H9 (cell line): ENCODE measurements at regions not wholly inside any gene's neighbourhood (a gene's known extent, or its start where the extent isn't known, plus 50 kb on each side); places are given as distances from the start of the nearest gene placed in this dataset.

Source experiments
- DNase-seq: peaks from one replicate; pipeline ENCODE4 v3.0.0-alpha.2; 2017
- H2AFZ ChIP-seq: one replicate; pipeline ENCODE4 v1.6.1; 2013; ENCODE audit warnings: mild to moderate bottlenecking, low read length, control low read depth, moderate library complexity
- H2AK5ac ChIP-seq: 2 replicates; pipeline ENCODE4 v1.6.1; 2013; ENCODE audit warnings: low read length, control low read depth, mixed read lengths; ENCODE audit not compliant: insufficient read length
- H2BK120ac ChIP-seq: one replicate; pipeline ENCODE4 v1.6.1; 2013; ENCODE audit warnings: low read depth, mild to moderate bottlenecking, low read length, control low read depth, inconsistent platforms; ENCODE audit not compliant: poor library complexity, severe bottlenecking
- H2BK12ac ChIP-seq: 2 replicates; pipeline ENCODE4 v1.6.1; 2013; ENCODE audit warnings: low read length, control low read depth, mixed read lengths, low read depth; ENCODE audit not compliant: insufficient read length
- H2BK15ac ChIP-seq: 2 replicates; pipeline ENCODE4 v1.6.1; 2013; ENCODE audit warnings: low read depth, low read length, control low read depth
- H2BK20ac ChIP-seq: one replicate; pipeline ENCODE4 v1.6.1; 2013; ENCODE audit warnings: low read depth, mild to moderate bottlenecking, low read length, control low read depth, inconsistent platforms; ENCODE audit not compliant: poor library complexity, severe bottlenecking
- H2BK5ac ChIP-seq: 2 replicates; pipeline ENCODE4 v1.6.1; 2013; ENCODE audit warnings: low read length, control low read depth, mixed read lengths; ENCODE audit not compliant: insufficient read length
- H3K14ac ChIP-seq: 2 replicates; pipeline ENCODE4 v1.6.1; 2013; ENCODE audit warnings: low read length, control low read depth; ENCODE audit not compliant: insufficient read depth
- H3K18ac ChIP-seq: 2 replicates; pipeline ENCODE4 v1.6.1; 2013; ENCODE audit warnings: low read depth, mild to moderate bottlenecking, mixed read lengths, low read length, control low read depth; ENCODE audit not compliant: insufficient read length
- H3K23ac ChIP-seq: 2 replicates; pipeline ENCODE4 v1.6.1; 2013; ENCODE audit warnings: low read length, control low read depth, mixed read lengths, low read depth; ENCODE audit not compliant: insufficient read length
- H3K23me2 ChIP-seq: 2 replicates; pipeline ENCODE4 v1.6.1; 2013; ENCODE audit warnings: low read depth, mild to moderate bottlenecking, mixed read lengths, low read length, control low read depth; ENCODE audit not compliant: insufficient read length, poor library complexity, severe bottlenecking
- H3K27ac ChIP-seq: 2 replicates; pipeline ENCODE4 v1.5.1; 2013; ENCODE audit warnings: low read length, control low read depth, mixed read lengths, low read depth; ENCODE audit not compliant: insufficient read length
- H3K27me3 ChIP-seq: 2 replicates; pipeline ENCODE4 v1.6.1; 2013; ENCODE audit warnings: low read length, control low read depth, inconsistent platforms; ENCODE audit not compliant: insufficient read depth
- H3K4ac ChIP-seq: 2 replicates; pipeline ENCODE4 v1.6.1; 2013; ENCODE audit warnings: low read depth, mild to moderate bottlenecking, control low read depth, inconsistent platforms, low read length, moderate library complexity
- H3K4me1 ChIP-seq: 2 replicates; pipeline ENCODE4 v1.6.1; 2013; ENCODE audit warnings: low read length, control low read depth, inconsistent platforms; ENCODE audit not compliant: insufficient read depth
- H3K4me2 ChIP-seq: 2 replicates; pipeline ENCODE4 v1.6.1; 2013; ENCODE audit warnings: low read length, control low read depth, mixed read lengths; ENCODE audit not compliant: insufficient read length, insufficient read depth
- H3K56ac ChIP-seq: 2 replicates; pipeline ENCODE4 v1.6.1; 2013; ENCODE audit warnings: low read depth, mild to moderate bottlenecking, mixed read lengths, low read length, control low read depth; ENCODE audit not compliant: insufficient read length
- H3K79me1 ChIP-seq: 2 replicates; pipeline ENCODE4 v1.6.1; 2013; ENCODE audit warnings: low read depth, mild to moderate bottlenecking, moderate library complexity, low read length, control low read depth, inconsistent platforms; ENCODE audit not compliant: insufficient read depth, poor library complexity, severe bottlenecking
- H3K79me2 ChIP-seq: 2 replicates; pipeline ENCODE4 v1.6.1; 2013; ENCODE audit warnings: low read length, control low read depth, inconsistent platforms; ENCODE audit not compliant: insufficient read depth
- H3K9ac ChIP-seq: 2 replicates; pipeline ENCODE4 v1.6.1; 2013; ENCODE audit warnings: low read length, control low read depth, mixed read lengths; ENCODE audit not compliant: insufficient read length; ENCODE audit errors: extremely low read depth
- H3K9me3 ChIP-seq: one replicate; pipeline ENCODE4 v1.6.1; 2013; ENCODE audit warnings: low read depth, low read length, inconsistent platforms; ENCODE audit not compliant: control insufficient read depth
- H3T11ph ChIP-seq: one replicate; pipeline ENCODE4 v1.6.1; 2013; ENCODE audit warnings: mild to moderate bottlenecking, low read length, control low read depth, inconsistent platforms
- H4K20me1 ChIP-seq: one replicate; pipeline ENCODE4 v1.6.1; 2013; ENCODE audit not compliant: control insufficient read depth, insufficient read length, insufficient read depth
- H4K5ac ChIP-seq: 2 replicates; pipeline ENCODE4 v1.6.1; 2013; ENCODE audit warnings: low read depth, mild to moderate bottlenecking, mixed read lengths, low read length, control low read depth; ENCODE audit not compliant: insufficient read length
- H4K8ac ChIP-seq: replicated peaks from 2 replicates; pipeline ENCODE4 v1.6.1; 2013; ENCODE audit warnings: low read length, control low read depth, mixed read lengths, low read depth; ENCODE audit not compliant: insufficient read length
- H4K91ac ChIP-seq: 2 replicates; pipeline ENCODE4 v1.6.1; 2013; ENCODE audit warnings: low read depth, mild to moderate bottlenecking, moderate library complexity, mixed read lengths, low read length, control low read depth; ENCODE audit not compliant: insufficient read length
- H3K27ac Mint-ChIP-seq, 3 experiments: 2 replicates in 2 of 3; 3 replicates in 1 of 3; pipeline ENCODE4 v1.8.0; 2020 to 2021; ENCODE audit warnings: mixed read lengths in 3 of 3, mild to moderate bottlenecking in 1 of 3, moderate library complexity in 1 of 3
- H3K27me3 Mint-ChIP-seq: 2 replicates; pipeline ENCODE4 v1.8.0; 2021; ENCODE audit warnings: low read depth, mild to moderate bottlenecking, moderate library complexity, mixed read lengths
- H3K36me3 Mint-ChIP-seq, 3 experiments: 2 replicates in 2 of 3; 3 replicates in 1 of 3; pipeline ENCODE4 v1.8.0; 2020 to 2021; ENCODE audit warnings: low read depth in 3 of 3, mixed read lengths in 3 of 3; ENCODE audit not compliant: insufficient read depth in 1 of 3
- H3K4me1 Mint-ChIP-seq, 2 experiments: 2 replicates each; pipeline ENCODE4 v1.8.0; 2020; ENCODE audit warnings: mixed read lengths in 2 of 2
- H3K4me3 Mint-ChIP-seq, 2 experiments: 2 replicates in 1 of 2; 3 replicates in 1 of 2; pipeline ENCODE4 v1.8.0; 2020 to 2021; ENCODE audit warnings: mild to moderate bottlenecking in 2 of 2, mixed read lengths in 2 of 2, moderate library complexity in 1 of 2
- H3K9me3 Mint-ChIP-seq, 2 experiments: 2 replicates in 1 of 2; 3 replicates in 1 of 2; pipeline ENCODE4 v1.8.0; 2020; ENCODE audit warnings: mild to moderate bottlenecking in 2 of 2, mixed read lengths in 2 of 2, moderate library complexity in 1 of 2
- CTCF ChIP-seq: fragments of 200-600 bp; sonication (generic); conservative IDR thresholded peaks from 3 replicates; pipeline ENCODE4 v1.8.0; 2021; ENCODE audit warnings: antibody characterized with exemption, mild to moderate bottlenecking
- WGBS: extraction: QIAGEN DNeasy Blood & Tissue Kit; methylation state at CpG from one replicate; pipeline ENCODE4 v1.1.7; 2013; ENCODE audit warnings: missing lambda C conversion rate, low lambda C conversion rate, mixed read lengths; ENCODE audit not compliant: insufficient read length; ENCODE audit errors: extremely low coverage; 5-methylcytosine and 5-hydroxymethylcytosine counted together

GRCh38 chr7:53539558-53539957 lies 504.1 kb downstream of the POM121L12 start:
- no CpG with 5 or more reads among the region's 3 CpGs for WGBS
- no peaks in the 10 kb centered on the region for H3K4me1 Mint-ChIP-seq
- Histone ChIP-seq H3K23me2 (no peaks in the 10 kb centered on the region), H3K27me3 (no peaks in the 10 kb centered on the region), H2AFZ (no peak overlapping the region), H3K4ac (no peak overlapping the region), H2BK12ac (no peak overlapping the region), H3K4me2 (no peak overlapping the region), H3K18ac (no peak overlapping the region), H3K14ac (no peak overlapping the region), H3K9me3 (no peaks in the 10 kb centered on the region), H3K56ac (no peak overlapping the region), H2BK5ac (no peak overlapping the region), H2BK120ac (no peak overlapping the region), H4K20me1 (no peaks in the 10 kb centered on the region), H4K8ac (no peak overlapping the region), H3K9ac (no peak overlapping the region), H3K79me2 (no peaks in the 10 kb centered on the region), H3T11ph (no peak overlapping the region), H2BK15ac (no peak overlapping the region), H3K79me1 (no peaks in the 10 kb centered on the region), H2AK5ac (no peak overlapping the region), H3K23ac (no peak overlapping the region), H2BK20ac (no peak overlapping the region), H4K91ac (no peak overlapping the region), H3K4me1 (no peaks in the 10 kb centered on the region), H3K27ac (no peak overlapping the region), H4K5ac (no peak overlapping the region)
- DNase-seq, result no peak
- TF ChIP-seq CTCF, result no peak
- no peaks in the 10 kb centered on the region for H3K27me3 Mint-ChIP-seq
- no peak overlapping the region for H3K4me3 Mint-ChIP-seq
- H3K36me3 Mint-ChIP-seq, result no peaks in the 10 kb centered on the region
- H3K27ac Mint-ChIP-seq, result no peak overlapping the region
- H3K9me3 Mint-ChIP-seq, result no peaks in the 10 kb centered on the region
